K562 (cell line): ENCODE measurements at regions not wholly inside any gene's neighbourhood (a gene's known extent, or its start where the extent isn't known, plus 50 kb on each side); places are given as distances from the start of the nearest gene placed in this dataset.

Experiments
- CHAMP1 ChIP-seq: fragments of 450-650 bp; IDR thresholded peaks from 2 replicates; pipeline ENCODE4 v1.6.1; 2016; ENCODE audit warnings: mild to moderate bottlenecking
- CREBBP ChIP-seq: IDR thresholded peaks from one replicate; pipeline ENCODE4 v1.6.1; 2012; ENCODE audit warnings: low read depth, mild to moderate bottlenecking, control low read depth, inconsistent platforms, low read length
- ELF2 ChIP-seq: fragments of 250-450 bp; sonication (Bioruptor Pico); IDR thresholded peaks from 2 replicates; pipeline ENCODE4 v1.5.0; 2021; ENCODE audit warnings: mild to moderate bottlenecking
- FOXJ2 ChIP-seq: fragments of 200-800 bp; sonication (Bioruptor generic); IDR thresholded peaks from 2 replicates; pipeline ENCODE4 v1.6.1; 2016; ENCODE audit warnings: missing genetic modification characterization, missing compliant biosample characterization
- KDM4B ChIP-seq, 2 experiments: fragments of 450-650 bp in 1 of 2; sonication (generic) in 1 of 2; IDR thresholded peaks; 2 replicates each; pipeline ENCODE4 v1.6.1; 2016 to 2017; ENCODE audit warnings: borderline replicate concordance in 2 of 2, antibody characterized with exemption in 1 of 2, low read depth in 1 of 2, mild to moderate bottlenecking in 1 of 2
- KLF13 ChIP-seq: fragments of 450-650 bp; IDR thresholded peaks from 2 replicates; pipeline ENCODE4 v1.6.1; 2016; ENCODE audit warnings: missing genetic modification characterization, low read depth, mild to moderate bottlenecking, missing compliant biosample characterization, moderate library complexity, borderline replicate concordance
- NR4A1 ChIP-seq, 2 experiments: fragments of 250-450 bp in 1 of 2; fragments of 450-650 bp in 1 of 2; sonication (Bioruptor Pico) in 1 of 2; IDR thresholded peaks; 2 replicates each; pipeline versions ENCODE4 v1.4.0 to v1.6.1; 2016 to 2020; ENCODE audit warnings: mild to moderate bottlenecking in 2 of 2, missing compliant biosample characterization in 1 of 2, missing genetic modification characterization in 1 of 2, moderate library complexity in 1 of 2
- RBBP5 ChIP-seq: fragments of 200-600 bp; sonication (generic); IDR thresholded peaks from 2 replicates; pipeline ENCODE4 v1.6.1; 2012; ENCODE audit warnings: borderline replicate concordance, mild to moderate bottlenecking, low read length, control low read depth, inconsistent platforms; ENCODE audit not compliant: insufficient read depth, poor library complexity, severe bottlenecking
- ZC3H11A ChIP-seq: IDR thresholded peaks from 2 replicates; pipeline ENCODE4 v1.6.1; 2012; ENCODE audit warnings: low read depth, low read length, improper control_type of control experiment
- ZNF133 ChIP-seq: fragments of 250-450 bp; sonication (Bioruptor Pico); IDR thresholded peaks from 2 replicates; pipeline ENCODE4 v1.4.0; 2020; ENCODE audit warnings: mild to moderate bottlenecking
- ZNF232 ChIP-seq: sonication (generic); formaldehyde crosslinking; IDR thresholded peaks from 2 replicates; pipeline ENCODE4 v1.8.0; 2022; ENCODE audit warnings: mild to moderate bottlenecking, missing genetic modification reagents
- ZNF263 ChIP-seq: sonication (generic); formaldehyde crosslinking; IDR thresholded peaks from 2 replicates; pipeline ENCODE4 v1.8.0; 2022; ENCODE audit warnings: mild to moderate bottlenecking, missing genetic modification reagents, borderline replicate concordance
- TF ChIP-seq, protein P1 (sequence below), 3 experiments: fragments of 200-800 bp in 1 of 3; sonication (Bioruptor generic) in 1 of 3; sonication (generic) in 1 of 3; formaldehyde crosslinking in 1 of 3; IDR thresholded peaks; 2 replicates each; pipeline versions ENCODE4 v1.6.1 to v1.8.0; 2016 to 2022; ENCODE audit warnings: mild to moderate bottlenecking in 2 of 3, missing compliant biosample characterization in 2 of 3, missing genetic modification characterization in 2 of 3, missing genetic modification reagents in 1 of 3

GRCh38 chr17:62160816-62161215 is 95.7 kb upstream of the MED13 start (continued):
- no peak for TF ChIP-seq CHAMP1
- no peak for TF ChIP-seq CREBBP
- TF ChIP-seq ZNF232 (CRISPR knock-in tag) = no peak
- no peak for TF ChIP-seq ZNF263 (CRISPR knock-in tag)
- TF ChIP-seq KDM4B (IDR thresholded peaks at IDR 0.05; ENCODE audit: borderline replicate concordance in 2 of 2, low read depth in 1 of 2) = no peak
- TF ChIP-seq NR4A1 (CRISPR knock-in tag; IDR thresholded peaks at IDR 0.05) = no peak
- TF ChIP-seq NR4A1 (tag; IDR thresholded peaks at IDR 0.05) = no peak
- no peak for TF ChIP-seq ELF2
- no peak for TF ChIP-seq KLF13
- TF ChIP-seq FOXJ2 (tag) = no peak
- no peak for TF ChIP-seq ZNF133 (CRISPR knock-in tag)
- no peak for TF ChIP-seq ZC3H11A
- TF ChIP-seq RBBP5 = no peak
- TF ChIP-seq, protein P1, sequence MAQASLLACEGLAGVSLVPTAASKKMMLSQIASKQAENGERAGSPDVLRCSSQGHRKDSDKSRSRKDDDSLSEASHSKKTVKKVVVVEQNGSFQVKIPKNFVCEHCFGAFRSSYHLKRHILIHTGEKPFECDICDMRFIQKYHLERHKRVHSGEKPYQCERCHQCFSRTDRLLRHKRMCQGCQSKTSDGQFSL (CRISPR knock-in tag; IDR thresholded peaks at IDR 0.05) = no peak
- TF ChIP-seq, protein P1 (tag; IDR thresholded peaks at IDR 0.05) = no peak
